Germinal center (tissue), 1 donor: ENCODE measurements at regions not wholly inside any gene's neighbourhood (a gene's known extent, or its start where the extent isn't known, plus 50 kb on each side); places are given as distances from the start of the nearest gene placed in this dataset.

ENCODE experiments used
- DNase-seq: peaks from one replicate; pipeline ENCODE4 v3.0.0; 2012; ENCODE audit warnings: mixed read lengths, low spot score

- DNase-seq = no peak
Measured at GRCh38 chr7:16978358-16979244, 96.8 kb upstream of the AGR3 start.

- no peak for DNase-seq
Measured at GRCh38 chr7:16980539-16980938, 98.8 kb upstream of the AGR3 start.

- DNase-seq = peak; percentile 29
Measured at GRCh38 chr7:16982640-16983350, 101.0 kb upstream of the AGR3 start.

- no peak for DNase-seq
Measured at GRCh38 chr7:16984375-16984774, 102.6 kb upstream of the AGR3 start.

DNA sequence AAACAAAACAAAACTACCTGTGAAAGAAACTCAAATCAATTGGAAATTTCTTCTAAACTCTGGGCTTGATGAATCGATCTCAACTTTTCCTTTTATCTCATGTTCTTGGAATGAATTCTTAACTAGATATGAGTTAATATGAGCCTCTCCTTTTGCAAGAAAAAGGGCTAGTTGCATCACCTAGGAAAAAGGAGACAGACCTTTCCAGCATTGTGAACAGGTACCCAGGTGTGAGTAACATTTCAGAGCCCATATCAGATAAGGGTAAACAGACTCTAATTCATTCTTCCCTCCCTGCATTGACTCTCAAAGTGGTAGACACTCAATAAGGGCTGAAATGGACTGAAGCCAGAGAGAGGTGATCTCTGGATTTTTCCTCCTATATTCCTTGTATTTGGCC lies 103.8 kb upstream of the AGR3 start:
- no peak for DNase-seq

- no peak for DNase-seq
Measured at GRCh38 chr7:16986755-16987154, 105.0 kb upstream of the AGR3 start.

DNA sequence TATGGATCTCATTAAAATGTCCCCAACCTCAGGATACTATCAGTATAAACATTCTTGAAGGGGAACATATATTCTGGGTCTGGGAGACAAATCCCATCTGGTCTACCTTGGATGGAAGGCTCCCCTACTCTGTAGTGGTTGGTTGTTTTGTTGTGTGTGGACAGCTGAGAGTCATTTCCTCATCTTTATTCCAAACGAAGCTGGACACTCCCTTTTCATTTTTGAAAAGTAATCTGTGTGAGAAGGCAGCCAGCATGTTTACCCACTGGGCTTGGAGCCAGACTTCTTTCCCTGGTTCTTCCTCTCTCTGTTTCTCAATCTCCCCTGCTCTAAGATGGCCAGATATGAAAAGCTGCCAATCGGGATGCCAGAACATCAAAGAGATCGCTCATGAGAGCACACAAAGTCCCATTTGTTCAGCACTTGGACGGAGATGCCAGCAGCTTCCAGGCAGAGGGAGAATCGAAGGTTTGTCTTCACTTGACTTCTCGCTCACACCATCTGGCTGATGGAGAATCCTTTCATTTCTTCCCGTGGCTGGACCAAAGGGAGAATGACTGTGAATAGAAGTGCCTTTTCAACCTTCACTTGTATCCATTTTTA lies 108.1 kb upstream of the AGR3 start:
- no peak for DNase-seq

DNA sequence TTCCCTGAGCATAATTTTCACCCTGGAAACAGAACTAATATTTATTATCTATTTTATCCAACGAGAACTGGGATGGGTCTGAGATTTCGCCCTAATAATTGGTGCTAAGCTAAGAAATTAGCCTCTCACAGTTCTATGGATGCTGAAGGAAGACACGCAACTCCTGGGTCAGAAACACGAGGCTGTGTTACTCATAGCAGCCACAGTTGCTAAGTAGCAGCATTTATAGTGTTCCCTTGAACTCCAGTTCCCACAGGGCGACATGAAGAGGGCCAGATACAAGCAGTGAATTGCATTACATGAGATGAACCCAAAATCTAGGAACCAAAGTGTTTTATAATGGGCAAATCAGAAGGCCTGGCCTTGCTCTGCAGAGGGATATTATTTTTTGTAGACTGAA lies 109.8 kb upstream of the AGR3 start:
- DNase-seq = no peak

GRCh38 chr7:16993543-16993942 lies 111.8 kb upstream of the AGR3 start:
- no peak for DNase-seq

GRCh38 chr7:16998481-16999051 lies 116.8 kb upstream of the AGR3 start:
- no peak for DNase-seq

- DNase-seq = no peak
Measured at GRCh38 chr7:16999541-17000267, 117.9 kb upstream of the AGR3 start.

- DNase-seq = no peak
Measured at GRCh38 chr7:17005271-17005670, 123.5 kb upstream of the AGR3 start.

GRCh38 chr7:17007841-17008240 lies 126.1 kb upstream of the AGR3 start:
- no peak for DNase-seq

DNA sequence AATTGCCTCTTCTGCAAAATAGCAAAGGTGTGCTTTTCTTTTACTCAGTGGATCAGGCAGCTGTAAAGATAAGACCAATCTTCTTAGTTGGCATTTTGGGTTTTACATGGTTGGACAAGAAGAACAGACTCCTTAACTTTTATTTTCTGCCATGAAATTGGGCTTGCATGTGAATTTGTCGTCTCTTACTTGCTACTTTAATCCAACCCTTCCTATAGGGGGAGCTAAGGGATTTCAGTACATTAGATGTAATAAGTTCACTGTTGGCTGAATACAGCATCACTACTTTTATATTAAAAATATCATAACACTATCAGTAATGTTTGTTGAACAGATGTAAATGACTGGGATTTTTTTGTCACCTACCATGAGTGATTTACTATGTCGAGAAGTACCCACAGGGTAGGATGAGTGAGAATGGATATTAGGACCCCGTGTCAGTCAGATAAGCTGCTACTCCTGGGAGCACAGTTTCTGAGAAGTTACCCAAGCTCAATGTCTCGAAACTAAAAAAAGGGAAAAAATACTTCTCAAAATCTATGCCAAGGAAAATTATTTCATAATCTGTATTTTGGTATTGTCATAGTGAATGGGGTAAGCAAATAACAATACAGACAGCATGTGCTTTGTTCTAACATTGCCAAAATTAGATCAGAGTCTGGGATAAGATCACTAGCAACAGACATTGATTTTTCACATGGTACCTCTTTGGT lies 127.4 kb upstream of the AGR3 start:
- no peak for DNase-seq

GRCh38 chr7:17009933-17010332 lies 128.2 kb upstream of the AGR3 start:
- DNase-seq = no peak

DNA sequence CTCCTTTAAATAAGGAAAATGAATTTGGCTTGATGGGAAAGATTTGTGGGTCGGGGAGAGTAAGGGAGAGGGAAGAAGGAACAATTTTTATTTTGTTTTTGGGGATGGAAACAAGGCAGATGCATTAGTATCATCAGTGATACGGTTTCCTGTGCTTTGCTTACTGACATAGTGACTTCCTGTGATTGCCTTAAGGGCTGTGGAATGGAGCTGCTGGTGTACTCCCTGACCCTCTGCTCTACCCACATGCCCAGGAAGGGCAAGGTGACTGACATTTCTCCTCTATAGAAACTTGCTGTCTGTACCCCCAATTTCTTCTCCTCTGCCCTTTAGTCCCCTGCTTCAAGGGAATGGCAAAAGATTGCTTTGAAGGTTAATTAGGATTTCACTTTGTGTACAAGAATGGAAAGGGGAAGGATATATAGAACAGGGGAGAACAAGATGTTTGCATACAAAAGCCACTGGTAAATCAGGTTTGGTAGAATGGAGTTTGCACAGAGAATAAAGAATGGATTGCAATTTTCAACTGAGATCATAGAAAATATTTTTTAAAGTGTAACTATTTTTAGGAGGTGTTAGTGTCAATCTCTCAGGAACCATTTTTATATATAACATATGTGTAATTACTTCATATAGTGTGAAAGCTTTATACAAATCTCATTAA lies 129.0 kb upstream of the AGR3 start:
- DNase-seq = no peak

DNA sequence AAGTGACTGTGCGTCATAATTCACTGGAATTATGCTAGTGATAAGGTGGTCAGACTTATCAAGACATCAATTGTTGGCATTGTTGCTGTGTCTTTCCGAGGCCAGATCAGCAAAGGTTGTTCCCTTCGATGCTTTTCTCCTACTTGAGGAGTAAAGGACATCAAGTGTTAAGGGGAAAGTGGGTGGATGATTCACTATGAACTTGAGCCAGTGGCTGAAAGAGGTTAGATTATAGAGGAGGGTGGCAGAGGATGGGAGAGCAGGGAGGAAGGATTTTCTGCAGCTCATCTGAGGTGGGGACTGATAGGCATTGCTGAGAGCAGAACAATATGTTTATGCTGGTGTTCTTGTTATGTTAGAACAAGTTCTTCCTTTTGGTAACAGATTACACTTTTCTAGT lies 131.4 kb upstream of the AGR3 start:
- DNase-seq = no peak

GRCh38 chr7:17014686-17015085 lies 132.9 kb upstream of the AGR3 start:
- no peak for DNase-seq

DNA sequence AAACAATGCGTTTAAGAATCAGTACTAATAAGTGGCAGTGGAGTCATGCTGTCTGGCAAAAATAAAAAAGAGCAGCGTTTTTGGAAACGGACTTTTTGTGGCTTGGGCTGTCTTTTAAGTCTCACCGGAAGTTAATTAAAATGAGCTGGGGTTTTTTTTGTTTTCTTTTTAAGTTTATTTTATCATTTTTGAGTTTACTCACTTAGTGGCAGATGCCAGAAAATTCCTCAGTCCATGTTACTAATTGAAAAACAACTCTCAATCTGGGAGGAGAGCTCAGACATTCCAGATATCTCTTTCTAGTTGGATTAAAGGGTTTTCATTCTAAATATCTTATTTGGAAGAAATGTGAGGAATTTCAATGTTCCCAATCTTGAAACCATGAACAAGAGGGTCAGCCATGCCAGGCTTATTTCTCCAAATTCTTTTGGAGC lies 133.8 kb upstream of the AGR3 start:
- no peak for DNase-seq

- no peak for DNase-seq
Measured at GRCh38 chr7:17016402-17017010, 134.7 kb upstream of the AGR3 start.
